Lung (tissue), 11 donors: ENCODE measurements at regions not wholly inside any gene's neighbourhood (a gene's known extent, or its start where the extent isn't known, plus 50 kb on each side); places are given as distances from the start of the nearest gene placed in this dataset.

ENCODE experiments used
- ATAC-seq: fragments of 200-7000 bp; cut with Tn5 transposase; one replicate; pipeline ENCODE4 v1.9.1; 2020; ENCODE audit warnings: moderate number of reproducible peaks; ENCODE audit not compliant: insufficient read depth, low FRiP score
- DNase-seq, 3 donors: peaks; one replicate each; pipeline ENCODE4 v3.0.0-alpha.2; 2013 to 2017
- H3K27ac ChIP-seq, 2 donors: one replicate each; pipeline ENCODE4 v1.5.1; 2013; ENCODE audit warnings: mild to moderate bottlenecking in 2 of 2, moderate library complexity in 2 of 2, control low read depth in 1 of 2, inconsistent platforms in 1 of 2, low read depth in 1 of 2, low read length in 1 of 2
- H3K27me3 ChIP-seq, 3 donors: one replicate each; pipeline ENCODE4 v1.5.1; 2013; ENCODE audit warnings: low read length in 2 of 3; ENCODE audit not compliant: control insufficient read depth in 3 of 3, insufficient read depth in 3 of 3
- H3K36me3 ChIP-seq, 4 donors: one replicate each; pipeline ENCODE4 v1.5.1; 2013; ENCODE audit warnings: low read length in 4 of 4, mild to moderate bottlenecking in 1 of 4, moderate library complexity in 1 of 4; ENCODE audit not compliant: control insufficient read depth in 4 of 4, insufficient read depth in 4 of 4
- H3K4me1 ChIP-seq, 5 donors: one replicate each; pipeline ENCODE4 v1.5.1; 2013; ENCODE audit warnings: low read length in 5 of 5, mild to moderate bottlenecking in 2 of 5, moderate library complexity in 1 of 5; ENCODE audit not compliant: control insufficient read depth in 5 of 5, insufficient read depth in 5 of 5
- H3K4me3 ChIP-seq: one replicate; pipeline ENCODE4 v1.5.1; 2013; ENCODE audit warnings: mild to moderate bottlenecking, control low read depth, moderate library complexity
- H3K9ac ChIP-seq, 2 donors: one replicate each; pipeline ENCODE4 v1.5.1; 2013; ENCODE audit warnings: low read length in 2 of 2, control low read depth in 1 of 2; ENCODE audit not compliant: insufficient read depth in 1 of 2
- H3K9me3 ChIP-seq, 4 donors: one replicate each; pipeline ENCODE4 v1.5.1; 2013; ENCODE audit warnings: low read length in 3 of 4, mild to moderate bottlenecking in 1 of 4, moderate library complexity in 1 of 4; ENCODE audit not compliant: control insufficient read depth in 4 of 4, insufficient read depth in 3 of 4
- CTCF ChIP-seq: IDR thresholded peaks from 2 replicates; pipeline ENCODE4 v1.5.1; 2012; ENCODE audit warnings: mild to moderate bottlenecking; ENCODE audit errors: control extremely low read depth, extremely low read depth
- WGBS, 2 donors: extraction: QIAGEN DNeasy Blood & Tissue Kit; methylation state at CpG; one replicate each; pipeline ENCODE4 v1.1.7; 2013; 5-methylcytosine and 5-hydroxymethylcytosine counted together
- donor health status: control.
- donor health status: control.
- donor health status: Bipolar disorder and iron deficiency.
- donor health status: healthy.
- donor health status: DM: yes; HTN: yes; CAD: no.

GRCh38 chr3:161171113-161171512 lies 50.0 kb upstream of the NMD3 start:
- WGBS, 2 donors: 56 to 71% methylated on average over 2 of the region's 2 CpGs
- Histone ChIP-seq H3K4me3 (no peak overlapping the region), H3K36me3 (no peaks in the 10 kb centered on the region), H3K4me1 (peaks cover 0 to 13% (median 0%) of the 10 kb centered on the region in 5 donors), H3K27ac (peak overlapping the region in 1 of 2 donors; percentile 58), H3K27me3 (no peaks in the 10 kb centered on the region), H3K9me3 (peaks cover 0 to 3% (median 0%) of the 10 kb centered on the region in 4 donors), H3K9ac (no peak overlapping the region)
- no peak for TF ChIP-seq CTCF
- no peak for DNase-seq
- ATAC-seq: peak; percentile 68
